Stomach (tissue), 4 donors: ENCODE measurements at regions not wholly inside any gene's neighbourhood (a gene's known extent, or its start where the extent isn't known, plus 50 kb on each side); places are given as distances from the start of the nearest gene placed in this dataset.

Experiments
- POLR2A ChIP-seq, 4 donors: fragments of 450-650 bp; IDR thresholded peaks; one replicate each; pipeline ENCODE4 v1.6.1; 2016; ENCODE audit warnings: antibody characterized with exemption in 4 of 4, control low read depth in 2 of 4, mild to moderate bottlenecking in 1 of 4, moderate library complexity in 1 of 4
- TF ChIP-seq, protein P1 (sequence below), 7 experiments: fragments of 450-650 bp in 4 of 7; fragments of 200-600 bp in 3 of 7; sonication (generic) in 3 of 7; IDR thresholded peaks; one replicate each; pipeline ENCODE4 v1.5.1; 2016 to 2019; ENCODE audit warnings: antibody characterized with exemption in 7 of 7, control low read depth in 2 of 7, mild to moderate bottlenecking in 1 of 7

- no peak for TF ChIP-seq POLR2A (IDR thresholded peaks at IDR 0.05)
- TF ChIP-seq, protein P1, sequence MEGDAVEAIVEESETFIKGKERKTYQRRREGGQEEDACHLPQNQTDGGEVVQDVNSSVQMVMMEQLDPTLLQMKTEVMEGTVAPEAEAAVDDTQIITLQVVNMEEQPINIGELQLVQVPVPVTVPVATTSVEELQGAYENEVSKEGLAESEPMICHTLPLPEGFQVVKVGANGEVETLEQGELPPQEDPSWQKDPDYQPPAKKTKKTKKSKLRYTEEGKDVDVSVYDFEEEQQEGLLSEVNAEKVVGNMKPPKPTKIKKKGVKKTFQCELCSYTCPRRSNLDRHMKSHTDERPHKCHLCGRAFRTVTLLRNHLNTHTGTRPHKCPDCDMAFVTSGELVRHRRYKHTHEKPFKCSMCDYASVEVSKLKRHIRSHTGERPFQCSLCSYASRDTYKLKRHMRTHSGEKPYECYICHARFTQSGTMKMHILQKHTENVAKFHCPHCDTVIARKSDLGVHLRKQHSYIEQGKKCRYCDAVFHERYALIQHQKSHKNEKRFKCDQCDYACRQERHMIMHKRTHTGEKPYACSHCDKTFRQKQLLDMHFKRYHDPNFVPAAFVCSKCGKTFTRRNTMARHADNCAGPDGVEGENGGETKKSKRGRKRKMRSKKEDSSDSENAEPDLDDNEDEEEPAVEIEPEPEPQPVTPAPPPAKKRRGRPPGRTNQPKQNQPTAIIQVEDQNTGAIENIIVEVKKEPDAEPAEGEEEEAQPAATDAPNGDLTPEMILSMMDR (IDR thresholded peaks at IDR 0.05), result no peak
These were observed 98.1 kb downstream of the CDC14C start for GRCh38 chr7:49022448-49022847.
